Hepatocyte (in vitro differentiated cells): ENCODE measurements at regions not wholly inside any gene's neighbourhood (a gene's known extent, or its start where the extent isn't known, plus 50 kb on each side); places are given as distances from the start of the nearest gene placed in this dataset.

Source experiments
- CTCF ChIP-seq: fragments of 200-600 bp; sonication (generic); IDR thresholded peaks from 2 replicates; pipeline ENCODE4 v1.5.1; 2016; ENCODE audit warnings: antibody characterized with exemption, mild to moderate bottlenecking; ENCODE audit not compliant: poor library complexity
- EZH2 ChIP-seq: fragments of 200-600 bp; sonication (generic); IDR thresholded peaks from 2 replicates; pipeline ENCODE4 v1.6.1; 2016; ENCODE audit warnings: antibody characterized with exemption, mild to moderate bottlenecking, borderline replicate concordance
- EZH2phosphoT487 ChIP-seq: fragments of 200-600 bp; sonication (generic); IDR thresholded peaks from one replicate; pipeline ENCODE4 v1.6.1; 2018; ENCODE audit warnings: antibody characterized with exemption, mild to moderate bottlenecking, low read depth, moderate library complexity; ENCODE audit not compliant: unreplicated experiment, severe bottlenecking

- TF ChIP-seq CTCF (no peak), EZH2phosphoT487 (no peak), EZH2 (no peak)
Measured at GRCh38 chrX:10931976-10932375, 179.2 kb upstream of the HCCS start.
